ENCODE measurements at regions not wholly inside any gene's neighbourhood (a gene's known extent, or its start where the extent isn't known, plus 50 kb on each side); places are given as distances from the start of the nearest gene placed in this dataset.

DNA sequence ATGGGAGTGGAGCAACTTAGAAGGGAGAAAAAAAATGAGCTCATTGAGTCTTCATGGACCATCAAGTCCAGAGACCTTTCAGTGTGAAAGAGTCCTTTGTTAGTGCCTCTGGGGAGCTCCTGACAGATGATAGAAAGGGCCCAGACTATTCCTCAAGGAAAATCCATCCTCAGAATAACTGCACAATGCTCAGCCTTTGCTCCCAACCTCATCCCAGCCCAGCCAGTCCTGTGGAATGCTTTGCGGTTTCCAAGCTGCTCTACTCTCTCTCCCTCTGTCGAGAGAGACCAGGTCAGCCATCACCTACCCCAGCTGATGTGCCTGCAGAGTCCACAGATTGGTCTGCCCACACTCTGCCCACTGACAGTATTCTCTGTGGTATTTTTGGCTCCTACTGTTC lies 406.2 kb downstream of the MFSD1 start:
- H3K36me3 ChIP-seq (ENCODE audit: control insufficient read depth in 4 of 4, insufficient read depth in 4 of 4, low read length in 4 of 4), result no peaks in the 10 kb centered on the region
- H3K9me3 ChIP-seq (ENCODE audit: control insufficient read depth in 4 of 4, insufficient read depth in 3 of 4, low read length in 3 of 4), result peaks cover 0 to 5% (median 0%) of the 10 kb centered on the region in 4 donors
- H3K27ac ChIP-seq (ENCODE audit: low read depth in 1 of 2, low read length in 1 of 2), result no peak overlapping the region
- ATAC-seq (ENCODE audit: insufficient read depth, low FRiP score), result no peak
- H3K27me3 ChIP-seq (ENCODE audit: control insufficient read depth in 3 of 3, insufficient read depth in 3 of 3, low read length in 2 of 3), result no peaks in the 10 kb centered on the region
- no peak overlapping the region for H3K4me3 ChIP-seq
- TF ChIP-seq, protein P1, sequence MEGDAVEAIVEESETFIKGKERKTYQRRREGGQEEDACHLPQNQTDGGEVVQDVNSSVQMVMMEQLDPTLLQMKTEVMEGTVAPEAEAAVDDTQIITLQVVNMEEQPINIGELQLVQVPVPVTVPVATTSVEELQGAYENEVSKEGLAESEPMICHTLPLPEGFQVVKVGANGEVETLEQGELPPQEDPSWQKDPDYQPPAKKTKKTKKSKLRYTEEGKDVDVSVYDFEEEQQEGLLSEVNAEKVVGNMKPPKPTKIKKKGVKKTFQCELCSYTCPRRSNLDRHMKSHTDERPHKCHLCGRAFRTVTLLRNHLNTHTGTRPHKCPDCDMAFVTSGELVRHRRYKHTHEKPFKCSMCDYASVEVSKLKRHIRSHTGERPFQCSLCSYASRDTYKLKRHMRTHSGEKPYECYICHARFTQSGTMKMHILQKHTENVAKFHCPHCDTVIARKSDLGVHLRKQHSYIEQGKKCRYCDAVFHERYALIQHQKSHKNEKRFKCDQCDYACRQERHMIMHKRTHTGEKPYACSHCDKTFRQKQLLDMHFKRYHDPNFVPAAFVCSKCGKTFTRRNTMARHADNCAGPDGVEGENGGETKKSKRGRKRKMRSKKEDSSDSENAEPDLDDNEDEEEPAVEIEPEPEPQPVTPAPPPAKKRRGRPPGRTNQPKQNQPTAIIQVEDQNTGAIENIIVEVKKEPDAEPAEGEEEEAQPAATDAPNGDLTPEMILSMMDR (IDR thresholded peaks at IDR 0.05; ENCODE audit: control extremely low read depth, extremely low read depth), result no peak
- H3K4me1 ChIP-seq (ENCODE audit: control insufficient read depth in 5 of 5, insufficient read depth in 5 of 5, low read length in 5 of 5), result no peaks in the 10 kb centered on the region
- WGBS, 2 donors, result 74 to 78% methylated on average over 2 of the region's 2 CpGs
- no peak for DNase-seq
- H3K9ac ChIP-seq (ENCODE audit: insufficient read depth in 1 of 2, low read length in 2 of 2), result no peak overlapping the region

GRCh38 chr3:159209459-159209858 lies 407.6 kb downstream of the MFSD1 start:
- peaks cover 0 to 5% (median 0%) of the 10 kb centered on the region in 4 donors for H3K9me3 ChIP-seq (ENCODE audit: control insufficient read depth in 4 of 4, insufficient read depth in 3 of 4, low read length in 3 of 4)
- H3K27ac ChIP-seq (ENCODE audit: low read depth in 1 of 2, low read length in 1 of 2), result no peak overlapping the region
- TF ChIP-seq, protein P1 (IDR thresholded peaks at IDR 0.05; ENCODE audit: control extremely low read depth, extremely low read depth), result no peak
- H3K4me3 ChIP-seq, result no peak overlapping the region
- H3K4me1 ChIP-seq (ENCODE audit: control insufficient read depth in 5 of 5, insufficient read depth in 5 of 5, low read length in 5 of 5), result no peaks in the 10 kb centered on the region
- WGBS, 2 donors, result 62 to 78% methylated on average over 4 of the region's 4 CpGs
- H3K27me3 ChIP-seq (ENCODE audit: control insufficient read depth in 3 of 3, insufficient read depth in 3 of 3, low read length in 2 of 3), result no peaks in the 10 kb centered on the region
- DNase-seq (no peak), ATAC-seq (ENCODE audit: insufficient read depth, low FRiP score) (no peak)
- H3K36me3 ChIP-seq (ENCODE audit: control insufficient read depth in 4 of 4, insufficient read depth in 4 of 4, low read length in 4 of 4), result no peaks in the 10 kb centered on the region
- no peak overlapping the region for H3K9ac ChIP-seq (ENCODE audit: insufficient read depth in 1 of 2, low read length in 2 of 2)

GRCh38 chr3:159210336-159210735 lies 408.5 kb downstream of the MFSD1 start:
- DNase-seq, result no peak
- Histone ChIP-seq H3K4me1 (ENCODE audit: control insufficient read depth in 5 of 5, insufficient read depth in 5 of 5, low read length in 5 of 5) (no peaks in the 10 kb centered on the region), H3K27ac (ENCODE audit: low read depth in 1 of 2, low read length in 1 of 2) (no peak overlapping the region), H3K9ac (ENCODE audit: insufficient read depth in 1 of 2, low read length in 2 of 2) (no peak overlapping the region), H3K36me3 (ENCODE audit: control insufficient read depth in 4 of 4, insufficient read depth in 4 of 4, low read length in 4 of 4) (no peaks in the 10 kb centered on the region), H3K9me3 (ENCODE audit: control insufficient read depth in 4 of 4, insufficient read depth in 3 of 4, low read length in 3 of 4) (peaks cover 0 to 3% (median 0%) of the 10 kb centered on the region in 4 donors), H3K27me3 (ENCODE audit: control insufficient read depth in 3 of 3, insufficient read depth in 3 of 3, low read length in 2 of 3) (no peaks in the 10 kb centered on the region), H3K4me3 (no peak overlapping the region)
- TF ChIP-seq, protein P1 (IDR thresholded peaks at IDR 0.05; ENCODE audit: control extremely low read depth, extremely low read depth), result no peak
- WGBS, 2 donors, result 96 to 100% methylated on average over 1 of the region's 1 CpG
- no peak for ATAC-seq (ENCODE audit: insufficient read depth, low FRiP score)

DNA sequence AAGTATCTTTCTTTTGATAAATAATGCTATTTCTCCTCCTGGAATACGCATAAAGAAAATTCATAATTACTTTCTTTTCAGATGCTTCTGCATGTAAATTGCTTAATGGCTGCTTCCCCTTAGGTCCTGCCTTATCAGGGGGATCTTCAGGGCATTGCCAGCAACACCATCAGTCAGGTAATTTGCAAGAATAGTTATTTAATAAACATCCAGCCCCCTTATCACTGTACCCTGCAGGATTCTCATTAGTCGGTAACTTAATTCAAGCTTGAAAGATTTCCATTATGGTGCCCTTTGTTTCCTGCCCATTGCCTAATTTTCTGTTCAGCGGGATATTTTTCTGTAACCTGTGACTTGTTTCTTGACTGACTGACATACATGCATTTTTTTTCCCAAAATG lies 414.5 kb downstream of the MFSD1 start:
- Histone ChIP-seq H3K27me3 (ENCODE audit: control insufficient read depth in 3 of 3, insufficient read depth in 3 of 3, low read length in 2 of 3) (no peaks in the 10 kb centered on the region), H3K9me3 (ENCODE audit: control insufficient read depth in 4 of 4, insufficient read depth in 3 of 4, low read length in 3 of 4) (no peaks in the 10 kb centered on the region), H3K36me3 (ENCODE audit: control insufficient read depth in 4 of 4, insufficient read depth in 4 of 4, low read length in 4 of 4) (no peaks in the 10 kb centered on the region), H3K4me1 (ENCODE audit: control insufficient read depth in 5 of 5, insufficient read depth in 5 of 5, low read length in 5 of 5) (no peaks in the 10 kb centered on the region), H3K9ac (ENCODE audit: insufficient read depth in 1 of 2, low read length in 2 of 2) (no peak overlapping the region), H3K27ac (ENCODE audit: low read depth in 1 of 2, low read length in 1 of 2) (no peak overlapping the region), H3K4me3 (no peak overlapping the region)
- DNase-seq (no peak), ATAC-seq (ENCODE audit: insufficient read depth, low FRiP score) (no peak)
- WGBS, 2 donors, result 88 to 94% methylated on average over 3 of the region's 3 CpGs
- TF ChIP-seq, protein P1 (IDR thresholded peaks at IDR 0.05; ENCODE audit: control extremely low read depth, extremely low read depth), result no peak
